HL-60/S4 (cell line): ENCODE measurements at regions not wholly inside any gene's neighbourhood (a gene's known extent, or its start where the extent isn't known, plus 50 kb on each side); places are given as distances from the start of the nearest gene placed in this dataset.
"Not testable (repeated sequence)": the region's sequence is repeated elsewhere in the genome, so short reads cannot be mapped to it uniquely, and the experiment has no call there.

Experiments used
- in situ Hi-C: fragments of 300-500 bp; cut with MboI; formaldehyde crosslinking; loops from 2 replicates; pipeline ENCODE4 v1.14.3; 2022; ENCODE audit warnings: low sequenced_read_pairs

DNA sequence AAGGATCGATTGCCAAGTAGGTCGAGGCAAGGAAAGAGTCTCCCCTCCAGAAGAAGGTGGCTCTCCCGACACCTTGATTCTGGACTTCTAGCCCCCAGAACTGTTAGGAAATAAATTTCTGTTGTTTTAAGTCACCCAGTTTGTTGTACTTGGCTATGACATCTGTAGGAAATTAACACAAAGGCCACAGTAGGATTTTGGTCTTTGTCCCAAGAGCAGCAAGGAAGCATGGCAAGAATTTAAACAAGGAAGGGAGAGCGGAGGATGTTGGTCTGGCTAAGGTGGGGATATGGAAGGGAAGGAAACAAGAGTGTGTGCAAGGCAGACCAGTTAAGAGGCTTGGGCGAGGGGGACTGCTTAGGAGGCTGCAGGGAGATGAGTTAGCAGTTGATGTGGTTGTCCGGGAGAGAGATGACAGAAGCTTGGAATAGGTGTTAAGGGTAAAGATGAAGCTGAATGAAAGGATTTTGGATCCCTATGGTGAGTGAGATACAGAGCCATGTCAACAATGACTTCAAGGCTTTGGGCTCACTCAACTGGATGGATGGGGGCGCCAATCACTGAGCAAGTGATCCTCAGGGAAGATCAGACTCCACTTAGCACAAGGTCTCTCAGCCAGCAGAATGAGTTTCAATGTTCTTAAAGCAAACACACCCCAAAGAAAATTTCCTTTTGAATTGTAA is 140.5 kb upstream of the ZNF217 start:
- in situ Hi-C loops: loop anchor here (25.0 kb wide), 1 partner anchor 203 kb away; no protein-coding TSS in a partner anchor

DNA sequence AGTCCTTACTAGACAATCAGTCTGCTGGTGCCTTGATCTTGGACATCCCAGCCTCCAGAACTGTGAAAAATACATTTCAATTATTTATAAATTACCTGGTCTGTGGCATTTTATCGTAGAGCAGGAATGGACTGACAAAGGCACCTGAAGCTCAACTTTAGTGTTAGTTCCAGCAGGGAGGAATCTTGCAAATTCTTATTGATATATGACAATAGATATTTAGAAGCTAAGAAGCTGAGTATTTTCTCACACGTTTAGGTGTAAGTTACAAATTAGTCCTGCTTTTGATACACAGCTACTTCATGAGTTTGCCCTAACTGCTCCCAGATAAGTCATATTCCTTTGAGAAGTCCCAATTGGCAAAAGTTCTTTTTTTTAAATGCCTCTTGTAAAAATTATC is 138.0 kb upstream of the ZNF217 start:
- in situ Hi-C loops: loop anchor here (25.0 kb wide), 1 partner anchor 206 kb away; no protein-coding TSS in a partner anchor

DNA sequence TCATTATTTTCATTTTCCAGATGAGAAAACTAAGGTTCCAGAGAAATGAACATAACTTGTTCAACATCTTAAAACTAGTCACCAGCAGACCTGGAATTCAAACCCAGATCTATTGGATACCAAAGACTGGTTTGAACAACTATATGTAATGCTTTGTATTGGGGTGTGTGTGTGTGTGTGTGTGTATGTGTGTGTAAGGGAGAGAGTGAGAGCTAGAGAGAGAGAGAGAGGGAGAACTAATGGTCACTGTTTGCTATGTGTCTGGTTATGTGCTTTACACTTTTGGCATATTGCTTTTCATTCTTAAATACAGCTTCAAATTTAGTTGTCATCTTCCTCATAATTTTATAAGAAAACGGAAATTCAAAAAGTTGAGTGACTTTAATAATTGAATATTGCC is 134.7 kb upstream of the ZNF217 start:
- in situ Hi-C loops: loop anchor here (25.0 kb wide), 1 partner anchor 209 kb away; no protein-coding TSS in a partner anchor

DNA sequence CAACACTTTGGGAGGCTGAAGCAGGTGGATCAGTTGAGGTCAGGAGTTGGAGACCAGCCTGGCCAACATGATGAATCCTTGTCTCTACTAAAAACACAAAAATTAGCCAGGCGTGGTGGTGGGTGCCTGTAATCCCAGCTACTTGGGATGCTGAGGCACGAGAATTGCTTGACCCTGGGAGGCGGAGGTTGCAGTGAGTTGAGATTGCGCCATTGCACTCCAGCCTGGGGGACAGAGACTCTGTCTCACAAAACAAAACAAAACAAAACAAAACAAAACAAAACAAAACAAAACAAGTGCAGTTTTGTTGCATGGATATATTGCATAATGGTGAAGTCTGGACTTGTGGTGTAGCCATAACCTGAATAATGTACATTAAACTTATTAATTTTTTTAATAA is 133.6 kb upstream of the ZNF217 start:
- in situ Hi-C loops: loop anchor here (25.0 kb wide), 1 partner anchor 210 kb away; no protein-coding TSS in a partner anchor

DNA sequence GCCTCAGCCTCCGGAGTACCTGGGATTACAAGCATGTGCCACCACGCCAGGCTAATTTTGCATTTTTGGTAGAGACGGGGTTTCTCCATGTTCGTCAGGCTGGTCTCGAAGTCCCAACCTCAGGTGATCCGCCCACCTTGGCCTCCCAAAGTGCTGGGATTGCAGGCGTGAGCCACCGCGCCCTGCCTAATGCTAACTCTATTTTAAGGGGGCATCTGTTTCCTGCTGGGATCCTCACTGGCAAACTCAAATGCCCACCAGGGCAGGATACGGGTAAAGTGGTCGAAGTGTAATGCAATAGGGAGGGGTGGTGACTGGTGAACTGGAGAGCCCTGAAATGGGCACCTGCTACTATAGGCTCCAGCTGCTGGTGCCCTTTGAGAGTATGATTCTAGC is 131.9 kb upstream of the ZNF217 start:
- in situ Hi-C loops: loop anchor here (25.0 kb wide), 1 partner anchor 212 kb away; no protein-coding TSS in a partner anchor

DNA sequence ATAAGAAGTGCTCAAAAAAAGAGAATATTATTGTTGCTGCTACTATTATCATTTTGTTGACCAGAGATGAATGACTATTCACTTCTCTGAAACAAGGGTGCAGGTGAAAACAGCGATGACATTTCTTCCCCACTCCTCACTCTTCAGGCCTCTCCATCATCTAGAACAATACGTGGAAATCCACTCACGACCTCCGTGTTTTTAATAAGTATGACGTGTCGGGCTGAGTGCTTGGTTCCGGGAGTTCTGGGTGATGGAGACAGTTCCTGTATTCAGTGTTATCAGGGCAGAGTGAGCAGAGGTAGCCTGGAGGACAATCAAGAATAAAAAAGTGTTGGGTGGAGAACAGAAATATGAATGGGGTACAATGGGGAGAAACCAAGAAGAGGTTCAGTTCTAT is 130.0 kb upstream of the ZNF217 start:
- in situ Hi-C loops: no loop called here

DNA sequence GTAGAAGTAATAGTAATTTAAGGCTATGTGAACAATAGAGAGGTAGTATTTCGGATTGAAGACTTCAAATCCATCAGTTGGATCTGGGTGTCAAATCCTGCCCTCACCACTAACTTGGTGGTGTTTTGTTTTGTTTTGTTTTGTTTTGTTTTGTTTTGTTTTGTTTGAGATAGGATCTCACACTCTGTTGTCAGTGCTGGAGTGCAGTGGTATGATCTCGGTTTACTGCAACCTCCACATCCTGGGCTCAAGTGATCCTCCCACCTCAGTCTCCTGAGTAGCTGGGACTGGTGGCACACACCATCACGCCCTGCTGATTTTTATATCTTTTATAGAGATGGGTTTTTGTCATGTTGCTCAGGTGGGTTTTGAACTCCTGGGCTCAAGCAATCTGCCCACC is 129.4 kb upstream of the ZNF217 start:
- in situ Hi-C loops: no loop called here

DNA sequence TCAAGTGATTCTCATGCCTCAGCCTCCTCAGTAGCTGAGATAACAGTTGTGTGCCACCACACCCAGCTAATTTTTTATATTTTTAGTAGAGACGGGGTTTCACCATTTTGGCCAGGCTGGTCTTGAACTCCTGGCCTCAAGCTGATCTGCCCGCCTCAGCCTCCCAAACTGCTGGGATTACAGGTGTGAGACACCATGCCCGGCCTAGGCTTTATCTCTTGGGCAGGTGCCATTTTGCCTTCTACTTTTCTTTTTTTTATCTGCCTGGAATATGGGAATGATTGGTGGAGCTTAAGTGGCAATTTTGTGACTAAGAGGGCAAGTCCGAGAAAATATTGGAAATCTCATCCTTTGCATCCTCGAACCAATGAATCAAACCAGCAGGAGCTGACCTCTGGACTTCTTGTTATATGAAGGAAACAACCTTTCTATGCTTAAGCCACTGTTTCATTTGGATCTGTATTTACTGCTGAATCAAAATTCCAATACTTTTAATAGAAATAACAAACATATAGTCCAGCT is 128.9 kb upstream of the ZNF217 start:
- in situ Hi-C loops: no loop called here

DNA sequence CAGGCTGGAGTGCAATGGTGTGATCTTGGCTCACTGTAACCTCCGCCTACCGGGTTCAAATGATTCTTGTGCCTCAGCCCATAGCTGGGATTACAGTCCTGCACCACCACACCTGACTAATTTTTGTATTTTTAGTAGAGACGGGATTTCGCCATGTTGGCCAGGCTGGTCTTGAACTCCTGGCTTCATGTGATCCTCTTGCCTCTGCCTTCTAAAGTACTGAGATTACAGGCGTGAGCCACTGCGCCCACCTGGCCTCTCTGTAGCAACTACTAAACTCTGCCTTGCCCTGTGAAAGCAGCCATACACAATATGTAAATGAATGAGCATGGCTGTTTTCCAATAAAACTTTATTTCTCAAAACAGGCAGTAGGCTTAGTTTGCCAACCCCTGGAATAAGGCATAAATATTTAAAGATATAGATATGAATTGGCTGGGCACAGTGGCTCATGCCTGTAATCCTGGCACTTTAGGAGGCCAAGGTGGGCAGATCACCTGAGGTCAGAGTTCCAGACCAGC is 127.9 kb upstream of the ZNF217 start:
- in situ Hi-C loops: not testable (repeated sequence)

DNA sequence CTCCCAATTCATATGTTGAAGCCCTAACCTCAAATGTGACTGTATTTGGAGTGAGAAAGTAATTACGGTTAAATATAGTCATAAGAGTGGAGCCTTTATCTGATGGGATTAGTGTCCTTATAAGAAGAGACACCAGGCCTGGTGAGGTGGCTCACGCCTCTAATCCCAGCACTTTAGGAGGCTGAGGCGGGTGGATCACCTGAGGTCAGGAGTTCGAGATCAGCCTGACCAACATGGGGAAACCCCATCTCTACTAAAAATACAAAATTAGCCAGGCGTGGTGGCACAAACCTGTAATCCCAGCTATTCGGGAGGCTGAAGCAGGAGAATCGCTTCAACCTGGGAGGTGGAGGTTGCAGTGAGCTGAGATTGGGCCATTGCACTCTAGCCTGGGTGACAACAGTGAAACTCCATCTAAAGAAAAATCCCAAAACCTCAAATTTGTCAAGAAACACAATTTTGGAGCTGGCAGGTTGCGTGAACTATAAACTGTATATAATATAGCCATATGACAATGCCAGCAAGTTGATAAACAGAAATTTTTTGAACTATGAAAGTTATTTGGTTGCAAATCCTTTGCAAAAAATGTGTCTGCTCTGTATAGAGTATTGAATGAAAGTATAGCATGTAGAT is 125.6 kb upstream of the ZNF217 start:
- in situ Hi-C loops: not testable (repeated sequence)

DNA sequence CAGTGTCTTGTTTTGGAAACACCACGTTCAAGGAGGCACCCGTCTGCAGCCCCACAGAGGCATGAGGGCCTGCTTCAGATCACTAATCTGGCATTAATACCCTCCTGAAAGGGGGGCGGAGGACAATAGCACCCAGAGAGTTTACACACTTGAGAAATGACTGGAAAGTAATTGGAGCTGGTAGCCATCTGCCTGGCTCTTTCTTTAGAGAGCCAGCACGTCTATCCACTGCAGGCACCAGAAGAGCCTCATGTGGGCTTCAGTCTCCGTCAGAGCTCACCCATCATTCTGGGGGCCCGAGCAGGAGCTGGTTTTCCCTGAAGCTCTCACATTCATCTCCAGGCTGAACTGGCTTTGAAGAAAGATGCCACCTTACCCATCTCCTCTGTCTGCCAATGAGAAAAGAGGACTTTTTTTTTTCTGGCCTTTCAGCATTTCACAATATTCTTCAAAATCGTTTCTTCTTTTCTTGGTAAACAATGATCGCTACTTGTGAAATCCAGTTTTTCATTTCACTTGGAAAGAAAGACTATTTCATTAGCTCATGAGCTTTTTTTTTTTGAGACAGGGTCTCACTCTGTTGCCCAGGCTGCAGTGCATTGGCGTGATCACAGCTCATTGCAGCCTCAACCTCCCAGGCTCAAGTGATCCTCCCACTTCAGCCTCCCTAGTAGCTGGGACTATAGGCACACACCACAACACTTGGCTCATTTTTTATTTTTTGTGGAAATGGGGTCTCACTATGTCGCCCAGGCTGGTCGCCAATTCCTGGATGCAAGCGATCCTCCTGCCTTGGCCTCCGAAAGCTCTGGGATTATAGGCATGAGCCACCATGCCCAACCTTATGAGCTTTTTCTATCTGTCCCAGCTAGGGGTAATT is 124.7 kb upstream of the ZNF217 start:
- in situ Hi-C loops: no loop called here

DNA sequence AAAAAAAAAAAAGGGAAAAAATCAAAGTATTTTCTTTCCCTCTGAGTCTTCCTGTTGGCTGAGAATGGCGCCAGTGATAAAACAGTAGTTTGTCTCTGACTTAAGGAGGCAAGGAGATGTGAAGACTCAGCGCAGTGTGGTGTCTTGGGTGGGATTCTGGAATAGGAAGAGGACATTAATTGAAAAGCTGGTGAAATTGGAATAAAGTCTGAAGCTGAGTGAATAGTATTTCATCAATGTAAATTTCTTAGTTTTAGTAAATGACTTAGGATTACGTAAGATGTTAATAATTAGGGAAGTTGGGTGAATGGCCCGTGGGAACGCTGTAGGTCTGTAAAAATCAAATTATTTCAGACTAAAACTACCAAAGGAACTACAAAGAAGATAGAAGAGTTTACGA is 122.8 kb upstream of the ZNF217 start:
- in situ Hi-C loops: no loop called here

DNA sequence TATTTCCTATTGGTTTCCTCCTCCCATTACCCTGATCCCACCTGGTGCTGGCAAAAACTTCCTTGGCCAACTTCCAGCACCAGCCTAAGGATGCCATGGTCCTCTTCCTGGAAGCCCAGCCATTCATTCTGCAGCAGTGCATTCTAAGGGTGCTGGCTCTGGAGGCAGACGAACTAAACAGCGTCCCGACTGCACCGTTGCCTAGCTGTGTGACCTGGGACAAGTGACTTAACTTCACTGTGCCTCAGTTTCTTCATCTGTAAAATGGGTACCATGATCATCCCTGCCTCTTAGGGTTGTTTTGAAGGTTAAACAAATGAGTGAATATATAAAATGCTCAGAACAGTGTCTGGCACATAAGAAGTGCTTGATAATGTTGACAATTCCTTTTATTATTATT is 120.9 kb upstream of the ZNF217 start:
- in situ Hi-C loops: no loop called here

DNA sequence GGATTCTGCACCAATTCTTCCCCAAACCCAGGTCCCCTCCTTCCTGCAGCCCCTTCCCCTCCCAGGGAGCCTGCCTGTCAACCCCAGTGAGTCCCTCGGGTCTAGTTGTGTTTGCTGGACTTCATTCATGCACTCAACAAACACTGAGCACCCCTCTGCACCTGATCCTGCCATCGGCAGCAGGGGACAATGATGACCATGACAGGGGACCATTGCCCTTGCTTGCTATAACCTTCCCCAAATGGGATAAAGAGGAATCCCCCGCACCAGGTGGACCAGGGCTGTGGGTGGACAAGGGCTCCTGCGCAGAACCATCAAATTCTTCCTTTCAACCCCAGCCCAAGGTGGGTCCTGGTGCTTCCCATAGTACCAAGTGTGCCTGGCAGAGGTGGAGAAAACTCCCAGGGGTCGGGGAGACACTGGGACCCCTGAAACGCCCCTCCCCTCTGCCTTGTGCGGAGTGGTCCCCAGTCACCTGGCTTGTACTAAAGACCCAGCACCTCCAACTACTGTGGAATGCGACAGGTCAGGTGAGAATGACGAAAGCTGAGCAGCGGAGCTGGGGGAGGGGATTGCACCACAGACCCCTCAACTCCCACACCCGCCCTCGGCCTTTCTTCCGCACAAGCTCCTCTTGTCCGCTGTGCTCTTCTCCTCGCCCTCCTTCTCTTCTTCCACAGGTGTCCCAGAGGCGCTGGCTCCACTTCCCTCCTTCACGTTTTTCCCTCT is 119.9 kb upstream of the ZNF217 start:
- in situ Hi-C loops: no loop called here

DNA sequence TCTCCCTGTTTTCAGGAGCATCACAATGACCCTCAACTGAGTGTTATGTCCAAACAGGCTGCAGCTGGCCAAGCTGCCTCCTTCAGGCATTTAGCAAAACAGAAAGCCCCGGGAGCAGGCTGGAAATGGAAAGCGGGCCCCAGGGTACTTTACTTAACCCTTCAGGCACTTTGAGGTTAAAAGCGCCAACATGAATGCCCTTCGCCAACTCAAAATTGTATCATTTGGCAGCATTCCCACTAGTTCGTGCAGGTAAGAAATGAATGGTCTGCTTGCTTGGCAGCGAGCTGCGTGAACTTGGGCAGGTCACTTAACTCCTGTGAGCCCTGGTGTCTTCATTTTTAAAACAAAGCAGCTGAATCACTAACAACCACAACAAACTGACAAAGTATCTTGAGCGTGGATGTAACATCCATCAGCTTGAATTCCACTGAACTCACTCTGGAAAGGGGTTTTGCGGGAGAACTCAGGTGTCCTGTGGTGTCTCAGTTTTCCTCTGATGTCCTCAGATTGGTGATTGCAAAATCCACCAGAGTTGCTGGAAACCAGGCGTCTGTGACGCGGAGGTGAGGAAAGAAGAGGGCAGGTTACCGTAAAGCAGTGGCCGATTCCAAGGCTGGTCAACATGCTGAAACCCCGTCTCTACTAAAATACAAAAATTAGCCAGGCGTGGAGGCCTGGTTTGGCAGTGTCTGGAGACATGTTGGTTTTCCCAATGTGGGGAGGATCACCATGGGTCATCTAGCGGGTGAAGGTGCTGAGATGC is 118.8 kb upstream of the ZNF217 start:
- in situ Hi-C loops: no loop called here

DNA sequence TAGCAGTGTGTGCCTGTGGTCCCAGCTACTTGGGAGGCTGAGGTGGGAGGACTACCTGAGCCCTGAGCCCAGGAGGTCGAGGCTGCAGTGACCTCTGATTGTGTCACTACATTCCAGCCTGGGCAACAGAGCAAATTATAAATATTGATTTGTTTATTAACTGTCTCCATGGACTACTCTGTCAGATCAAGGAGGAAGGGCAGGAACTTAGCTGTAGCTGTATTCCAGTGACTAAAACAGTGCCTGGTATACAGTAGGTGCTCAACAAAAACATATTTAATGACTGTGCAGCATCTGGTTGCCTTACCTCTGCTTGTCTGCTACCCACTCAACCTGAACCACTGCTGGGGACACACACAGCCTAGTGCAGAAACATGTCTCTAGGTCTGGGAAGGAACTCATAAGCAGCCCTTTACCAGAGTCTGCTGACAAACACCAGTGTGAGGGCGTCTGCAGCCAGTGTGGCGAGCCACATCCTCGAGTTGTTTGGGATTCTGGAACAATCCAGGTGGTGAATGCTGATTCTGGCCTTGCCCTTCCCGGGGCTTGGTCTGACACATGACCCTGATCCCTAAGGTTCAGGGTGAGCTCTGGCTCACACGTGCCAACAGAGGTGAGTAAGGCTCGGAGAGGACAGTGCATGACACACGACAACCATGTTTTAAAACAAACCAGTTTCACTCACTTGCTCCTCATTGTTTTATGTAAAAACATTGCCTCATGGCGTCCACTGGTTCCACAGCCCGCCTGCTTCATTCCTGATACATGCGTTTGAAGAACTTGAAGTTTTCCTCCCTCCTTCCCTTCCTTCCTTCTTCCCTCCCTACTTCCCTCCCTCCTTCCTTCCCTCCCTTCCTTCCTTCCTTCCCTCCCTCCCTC is 117.9 kb upstream of the ZNF217 start:
- in situ Hi-C loops: no loop called here

DNA sequence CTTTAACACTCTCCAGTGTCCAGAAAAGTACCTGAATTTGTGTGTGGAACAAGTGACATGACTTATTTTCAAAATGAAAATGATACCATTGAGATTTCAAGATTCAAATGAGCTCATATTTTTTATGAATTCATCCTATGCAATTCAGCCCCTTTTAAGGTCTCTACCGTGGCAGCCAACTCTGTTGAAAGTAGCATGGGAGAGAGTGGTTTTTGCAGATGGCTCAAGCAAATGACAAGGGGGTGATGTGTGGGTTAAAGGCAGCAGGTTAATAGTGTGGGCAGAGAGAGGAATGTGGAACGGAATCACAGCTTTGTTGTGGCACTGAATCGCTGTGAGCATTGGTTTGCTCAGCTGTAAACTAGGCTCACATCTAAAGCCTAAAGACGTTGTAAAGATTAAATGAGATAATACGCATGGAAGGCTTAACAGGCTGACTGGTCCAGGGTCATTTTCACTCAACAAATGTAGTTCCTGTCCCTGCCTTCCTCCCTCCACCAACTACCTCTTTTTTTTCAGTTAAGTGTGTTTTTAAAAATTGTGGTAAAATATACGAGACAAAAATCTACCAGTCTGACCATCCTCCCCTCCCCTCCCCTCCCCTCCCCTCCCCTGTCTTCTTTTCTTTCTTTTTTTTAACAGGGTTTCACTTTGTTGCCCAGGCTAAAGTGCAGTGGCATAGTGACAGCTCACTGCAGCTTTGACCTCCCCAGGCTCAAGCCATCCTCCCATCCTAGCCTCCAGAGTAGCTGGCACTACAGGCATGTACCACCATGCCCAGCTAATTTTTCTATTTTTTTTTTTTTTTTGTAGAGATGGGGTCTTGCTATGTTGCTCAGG is 114.7 kb upstream of the ZNF217 start:
- in situ Hi-C loops: no loop called here
